Tibial nerve (tissue), 4 donors: ENCODE measurements at regions not wholly inside any gene's neighbourhood (a gene's known extent, or its start where the extent isn't known, plus 50 kb on each side); places are given as distances from the start of the nearest gene placed in this dataset.

Experiments used
- CTCF ChIP-seq, 5 experiments: fragments of 200-600 bp in 3 of 5; fragments of 450-650 bp in 2 of 5; sonication (generic) in 3 of 5; IDR thresholded peaks; one replicate each; pipeline ENCODE4 v1.5.1; 2016 to 2019; ENCODE audit warnings: antibody characterized with exemption in 5 of 5, mild to moderate bottlenecking in 3 of 5, moderate library complexity in 2 of 5
- EP300 ChIP-seq, 2 donors: sonication (generic); formaldehyde crosslinking; IDR thresholded peaks; one replicate each; pipeline ENCODE4 v1.6.1; 2017; ENCODE audit warnings: antibody characterized with exemption in 2 of 2, mild to moderate bottlenecking in 1 of 2
- POLR2A ChIP-seq, 2 donors: fragments of 450-650 bp; IDR thresholded peaks; one replicate each; pipeline ENCODE4 v1.6.1; 2017; ENCODE audit warnings: antibody characterized with exemption in 2 of 2, mild to moderate bottlenecking in 2 of 2, moderate library complexity in 2 of 2

GRCh38 chr2:138213624-138214023 lies 249.4 kb downstream of the HNMT start:
- TF ChIP-seq CTCF (IDR thresholded peaks at IDR 0.05): no peak
- TF ChIP-seq EP300 (IDR thresholded peaks at IDR 0.05): no peak
- no peak for TF ChIP-seq POLR2A (IDR thresholded peaks at IDR 0.05)
